ENCODE measurements at regions not wholly inside any gene's neighbourhood (a gene's known extent, or its start where the extent isn't known, plus 50 kb on each side); places are given as distances from the start of the nearest gene placed in this dataset.

- Histone ChIP-seq H3K79me2 (ENCODE audit: insufficient read depth, low read length) (no peaks in the 10 kb centered on the region), H3K4me3 (replicated peaks in 1 of 3; ENCODE audit: low read depth in 2 of 3, low read length in 3 of 3) (no peak overlapping the region), H3K27ac (ENCODE audit: low read depth in 1 of 2, low read length in 2 of 2) (no peak overlapping the region), H3K9ac (ENCODE audit: insufficient read depth, low read length, poor library complexity, severe bottlenecking) (no peak overlapping the region), H4K20me1 (ENCODE audit: insufficient read depth, low read length) (no peaks in the 10 kb centered on the region), H3K4me2 (replicated peaks; ENCODE audit: extremely low read depth, low read length, poor library complexity, severe bottlenecking) (no peak overlapping the region), H3K27me3 (ENCODE audit: control insufficient read depth in 2 of 2, insufficient read depth in 2 of 2, low read length in 2 of 2) (no peaks in the 10 kb centered on the region), H2AFZ (ENCODE audit: insufficient read depth, low read depth, low read length, poor library complexity, severe bottlenecking) (no peak overlapping the region), H3K36me3 (replicated peaks in 1 of 2; ENCODE audit: control insufficient read depth in 1 of 2, insufficient read depth in 2 of 2, low read length in 2 of 2) (no peaks in the 10 kb centered on the region), H3K4me1 (ENCODE audit: control insufficient read depth in 1 of 2, insufficient read depth in 2 of 2, low read length in 2 of 2) (no peaks in the 10 kb centered on the region), H3K9me3 (replicated peaks in 1 of 2; ENCODE audit: control insufficient read depth in 1 of 2, insufficient read depth in 1 of 2, low read length in 2 of 2) (no peaks in the 10 kb centered on the region)
- WGBS (ENCODE audit: insufficient coverage) = 100% methylated on average over 2 of the region's 8 CpGs
- H3K27ac Mint-ChIP-seq = no peak overlapping the region
- no peak for TF ChIP-seq CTCF (IDR thresholded peaks at IDR 0.05)
- no peak overlapping the region for H3K4me3 Mint-ChIP-seq
- no peaks in the 10 kb centered on the region for H3K4me1 Mint-ChIP-seq
- peaks cover 3 to 8% (median 4%) of the 10 kb centered on the region in 3 donors for H3K27me3 Mint-ChIP-seq (ENCODE audit: low read depth in 3 of 3)
- intact Hi-C loops (cut with micrococcal nuclease) = no loop called here
- no peak for DNase-seq
- peaks cover 0 to 8% (median 1%) of the 10 kb centered on the region in 7 donors for H3K9me3 Mint-ChIP-seq
- H3K36me3 Mint-ChIP-seq = no peaks in the 10 kb centered on the region
These were observed 270.1 kb downstream of the C1D start for GRCh38 chr2:67792681-67793091.

- peaks cover 0 to 2% (median 2%) of the 10 kb centered on the region in 3 donors for H3K27me3 Mint-ChIP-seq (ENCODE audit: low read depth in 3 of 3)
- WGBS (ENCODE audit: insufficient coverage) = 90% methylated on average over 3 of the region's 7 CpGs
- H3K4me2 ChIP-seq (replicated peaks; ENCODE audit: extremely low read depth, low read length, poor library complexity, severe bottlenecking) = no peak overlapping the region
These were observed 264.8 kb downstream of the C1D start for GRCh38 chr2:67797801-67798540.

More at GRCh38 chr2:67797801-67798540, 264.8 kb downstream of the C1D start:
- Histone ChIP-seq H3K9ac (ENCODE audit: insufficient read depth, low read length, poor library complexity, severe bottlenecking) (no peak overlapping the region), H3K4me3 (replicated peaks in 1 of 3; ENCODE audit: low read depth in 2 of 3, low read length in 3 of 3) (no peak overlapping the region), H3K79me2 (ENCODE audit: insufficient read depth, low read length) (no peaks in the 10 kb centered on the region), H4K20me1 (ENCODE audit: insufficient read depth, low read length) (no peaks in the 10 kb centered on the region), H2AFZ (ENCODE audit: insufficient read depth, low read depth, low read length, poor library complexity, severe bottlenecking) (no peak overlapping the region), H3K27me3 (ENCODE audit: control insufficient read depth in 2 of 2, insufficient read depth in 2 of 2, low read length in 2 of 2) (no peaks in the 10 kb centered on the region), H3K9me3 (replicated peaks in 1 of 2; ENCODE audit: control insufficient read depth in 1 of 2, insufficient read depth in 1 of 2, low read length in 2 of 2) (no peaks in the 10 kb centered on the region), H3K27ac (ENCODE audit: low read depth in 1 of 2, low read length in 2 of 2) (no peak overlapping the region), H3K36me3 (replicated peaks in 1 of 2; ENCODE audit: control insufficient read depth in 1 of 2, insufficient read depth in 2 of 2, low read length in 2 of 2) (no peaks in the 10 kb centered on the region), H3K4me1 (ENCODE audit: control insufficient read depth in 1 of 2, insufficient read depth in 2 of 2, low read length in 2 of 2) (no peaks in the 10 kb centered on the region)
- H3K9me3 Mint-ChIP-seq = peaks cover 0 to 6% (median 2%) of the 10 kb centered on the region in 7 donors
- no peaks in the 10 kb centered on the region for H3K4me1 Mint-ChIP-seq
- intact Hi-C loops (cut with micrococcal nuclease) = no loop called here
- no peak overlapping the region for H3K27ac Mint-ChIP-seq
- H3K4me3 Mint-ChIP-seq = no peak overlapping the region
- H3K36me3 Mint-ChIP-seq = no peaks in the 10 kb centered on the region
- DNase-seq = no peak
- no peak for TF ChIP-seq CTCF (IDR thresholded peaks at IDR 0.05)
